Endothelial cell (in vitro differentiated cells): ENCODE measurements at regions not wholly inside any gene's neighbourhood (a gene's known extent, or its start where the extent isn't known, plus 50 kb on each side); places are given as distances from the start of the nearest gene placed in this dataset.

Source experiments
- DNase-seq: peaks from one replicate; pipeline ENCODE4 v3.0.0; 2021; ENCODE audit warnings: low spot score
- H3K27ac Mint-ChIP-seq: one replicate; pipeline ENCODE4 v1.8.0; 2021; ENCODE audit warnings: mixed read lengths, inconsistent platforms; ENCODE audit not compliant: unreplicated experiment
- H3K27me3 Mint-ChIP-seq: one replicate; pipeline ENCODE4 v1.8.0; 2021; ENCODE audit warnings: mild to moderate bottlenecking, moderate library complexity, mixed read lengths, inconsistent platforms; ENCODE audit not compliant: unreplicated experiment
- H3K36me3 Mint-ChIP-seq: one replicate; pipeline ENCODE4 v1.8.0; 2021; ENCODE audit warnings: mild to moderate bottlenecking, low read depth, mixed read lengths, inconsistent platforms; ENCODE audit not compliant: unreplicated experiment
- H3K4me1 Mint-ChIP-seq: one replicate; pipeline ENCODE4 v1.8.0; 2021; ENCODE audit warnings: mild to moderate bottlenecking, mixed read lengths, inconsistent platforms; ENCODE audit not compliant: unreplicated experiment
- H3K4me3 Mint-ChIP-seq: one replicate; pipeline ENCODE4 v1.8.0; 2021; ENCODE audit warnings: mild to moderate bottlenecking, mixed read lengths, inconsistent platforms; ENCODE audit not compliant: unreplicated experiment
- H3K9me3 Mint-ChIP-seq: one replicate; pipeline ENCODE4 v1.8.0; 2021; ENCODE audit warnings: mixed read lengths, inconsistent platforms; ENCODE audit not compliant: unreplicated experiment
- TF ChIP-seq, protein P1 (sequence below): fragments of 200-600 bp; sonication (generic); IDR thresholded peaks from one replicate; pipeline ENCODE4 v1.5.0; 2021; ENCODE audit warnings: antibody characterized with exemption; ENCODE audit not compliant: unreplicated experiment

DNA sequence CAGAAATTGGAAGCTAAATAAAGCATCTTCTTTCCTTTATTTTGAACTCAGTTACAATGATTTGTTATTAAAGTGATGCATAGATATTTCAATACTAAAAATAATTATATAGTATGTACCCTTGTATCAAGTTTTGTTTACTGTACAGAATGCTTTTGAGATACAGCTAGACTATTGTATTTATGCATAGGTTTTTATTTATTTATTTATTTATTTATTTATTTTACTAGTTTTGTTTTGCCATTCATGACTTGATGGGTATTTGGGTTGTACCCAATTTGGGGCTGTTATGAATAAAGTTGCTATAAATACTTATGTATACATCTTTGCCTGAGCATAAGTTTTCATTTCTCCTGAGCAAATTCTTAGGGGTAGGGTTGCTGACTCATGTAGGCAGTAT lies 118.7 kb upstream of the NXPH2 start:
- no peaks in the 10 kb centered on the region for H3K36me3 Mint-ChIP-seq
- no peak for DNase-seq
- H3K9me3 Mint-ChIP-seq, result no peaks in the 10 kb centered on the region
- no peaks in the 10 kb centered on the region for H3K4me1 Mint-ChIP-seq
- H3K27me3 Mint-ChIP-seq, result no peaks in the 10 kb centered on the region
- no peak overlapping the region for H3K27ac Mint-ChIP-seq
- H3K4me3 Mint-ChIP-seq, result no peak overlapping the region
- TF ChIP-seq, protein P1, sequence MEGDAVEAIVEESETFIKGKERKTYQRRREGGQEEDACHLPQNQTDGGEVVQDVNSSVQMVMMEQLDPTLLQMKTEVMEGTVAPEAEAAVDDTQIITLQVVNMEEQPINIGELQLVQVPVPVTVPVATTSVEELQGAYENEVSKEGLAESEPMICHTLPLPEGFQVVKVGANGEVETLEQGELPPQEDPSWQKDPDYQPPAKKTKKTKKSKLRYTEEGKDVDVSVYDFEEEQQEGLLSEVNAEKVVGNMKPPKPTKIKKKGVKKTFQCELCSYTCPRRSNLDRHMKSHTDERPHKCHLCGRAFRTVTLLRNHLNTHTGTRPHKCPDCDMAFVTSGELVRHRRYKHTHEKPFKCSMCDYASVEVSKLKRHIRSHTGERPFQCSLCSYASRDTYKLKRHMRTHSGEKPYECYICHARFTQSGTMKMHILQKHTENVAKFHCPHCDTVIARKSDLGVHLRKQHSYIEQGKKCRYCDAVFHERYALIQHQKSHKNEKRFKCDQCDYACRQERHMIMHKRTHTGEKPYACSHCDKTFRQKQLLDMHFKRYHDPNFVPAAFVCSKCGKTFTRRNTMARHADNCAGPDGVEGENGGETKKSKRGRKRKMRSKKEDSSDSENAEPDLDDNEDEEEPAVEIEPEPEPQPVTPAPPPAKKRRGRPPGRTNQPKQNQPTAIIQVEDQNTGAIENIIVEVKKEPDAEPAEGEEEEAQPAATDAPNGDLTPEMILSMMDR, result no peak

DNA sequence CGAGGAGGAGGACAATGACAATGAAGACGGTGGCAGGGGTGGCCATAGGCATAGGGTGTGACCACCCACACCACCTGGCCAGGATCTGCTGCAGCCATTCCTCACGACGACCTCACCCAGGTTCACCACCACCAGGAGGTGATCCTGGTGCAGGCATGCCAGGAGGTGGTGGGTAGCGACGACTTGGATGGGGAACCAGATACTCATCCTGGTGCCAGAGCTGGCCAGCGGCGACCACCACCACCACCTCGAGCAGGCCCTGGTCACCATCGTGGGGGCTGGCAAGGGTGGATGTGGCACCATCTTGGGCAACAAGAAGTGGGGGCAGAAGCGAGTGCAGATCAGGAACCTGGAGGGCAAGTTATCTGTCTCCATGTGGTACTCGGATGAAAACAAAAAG lies 117.1 kb upstream of the NXPH2 start:
- no peak for DNase-seq
- H3K4me1 Mint-ChIP-seq, result no peaks in the 10 kb centered on the region
- H3K27ac Mint-ChIP-seq, result no peak overlapping the region
- H3K27me3 Mint-ChIP-seq, result no peaks in the 10 kb centered on the region
- no peaks in the 10 kb centered on the region for H3K9me3 Mint-ChIP-seq
- H3K36me3 Mint-ChIP-seq, result no peaks in the 10 kb centered on the region
- no peak overlapping the region for H3K4me3 Mint-ChIP-seq
- TF ChIP-seq, protein P1, result no peak

DNA sequence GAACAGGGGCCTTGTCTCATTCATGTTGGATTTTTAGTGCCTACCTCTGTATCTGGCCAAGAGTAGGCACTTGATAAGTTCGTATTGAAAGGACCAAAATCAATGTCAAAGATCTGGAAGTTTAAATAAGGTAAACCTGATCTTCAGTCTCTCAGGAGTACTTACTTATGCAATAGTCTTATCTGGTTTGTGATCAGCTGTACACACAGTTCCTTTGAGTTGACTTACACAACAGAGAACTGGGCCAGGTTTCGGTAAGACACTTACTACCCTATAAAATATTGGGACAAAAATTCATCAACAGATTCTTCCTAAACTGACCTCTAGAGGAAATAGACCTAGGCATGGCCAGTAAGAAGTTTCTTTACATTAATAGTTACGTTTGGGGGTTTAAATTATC lies 113.6 kb upstream of the NXPH2 start:
- H3K27ac Mint-ChIP-seq, result no peak overlapping the region
- no peak for DNase-seq
- H3K9me3 Mint-ChIP-seq, result no peaks in the 10 kb centered on the region
- H3K4me1 Mint-ChIP-seq, result no peaks in the 10 kb centered on the region
- TF ChIP-seq, protein P1, result no peak
- H3K27me3 Mint-ChIP-seq, result no peaks in the 10 kb centered on the region
- H3K4me3 Mint-ChIP-seq, result no peak overlapping the region
- no peaks in the 10 kb centered on the region for H3K36me3 Mint-ChIP-seq

DNA sequence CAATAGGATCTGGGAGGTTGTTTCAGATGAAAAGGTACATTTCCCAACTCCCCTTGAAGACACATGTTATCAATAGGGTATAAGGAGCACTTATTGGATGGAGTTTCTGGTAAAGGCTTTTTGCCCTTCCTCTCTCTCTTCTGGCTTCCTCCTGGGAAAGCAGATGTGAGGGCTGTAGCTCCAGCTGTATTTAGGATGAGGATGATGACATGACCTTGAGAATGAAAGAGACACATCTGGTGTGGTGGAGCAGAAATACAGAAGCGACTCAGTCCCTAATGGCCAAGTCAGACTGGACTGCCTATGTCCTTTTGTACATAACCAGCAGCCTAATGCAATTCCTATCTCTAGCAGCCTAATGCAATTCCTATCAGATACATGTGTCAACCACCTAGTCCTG lies 100.9 kb upstream of the NXPH2 start:
- no peaks in the 10 kb centered on the region for H3K9me3 Mint-ChIP-seq
- H3K36me3 Mint-ChIP-seq, result no peaks in the 10 kb centered on the region
- H3K27me3 Mint-ChIP-seq, result no peaks in the 10 kb centered on the region
- no peak for DNase-seq
- no peaks in the 10 kb centered on the region for H3K4me1 Mint-ChIP-seq
- no peak overlapping the region for H3K4me3 Mint-ChIP-seq
- no peak overlapping the region for H3K27ac Mint-ChIP-seq
- TF ChIP-seq, protein P1, result no peak

DNA sequence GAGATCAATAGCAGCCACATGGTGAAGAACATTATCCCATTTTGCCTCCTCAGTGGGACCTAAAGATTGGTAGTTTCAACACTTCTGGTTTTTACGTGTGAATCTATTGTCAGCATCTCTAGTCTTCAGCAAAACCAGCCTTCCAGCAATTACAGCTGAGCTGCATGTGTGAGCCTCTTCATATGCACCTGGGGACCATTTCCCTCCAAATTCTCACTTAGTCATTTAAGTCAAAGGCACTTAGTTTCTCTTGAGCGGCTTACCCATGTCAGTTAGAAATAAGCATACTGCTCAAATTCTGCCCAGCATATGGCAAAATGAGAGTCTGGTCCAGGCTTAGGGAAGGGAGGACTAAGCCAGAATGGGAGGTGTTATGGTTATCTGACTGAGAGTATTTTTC lies 99.7 kb upstream of the NXPH2 start:
- Mint-ChIP-seq H3K4me1 (no peaks in the 10 kb centered on the region), H3K4me3 (no peak overlapping the region), H3K27me3 (no peaks in the 10 kb centered on the region), H3K27ac (no peak overlapping the region), H3K36me3 (no peaks in the 10 kb centered on the region), H3K9me3 (no peaks in the 10 kb centered on the region)
- no peak for DNase-seq
- TF ChIP-seq, protein P1, result no peak
